HG03439 (cell line): ENCODE measurements at regions not wholly inside any gene's neighbourhood (a gene's known extent, or its start where the extent isn't known, plus 50 kb on each side); places are given as distances from the start of the nearest gene placed in this dataset.

Experiments used
- ATAC-seq: cut with Tn5 transposase; IDR thresholded peaks from one replicate; pipeline ENCODE4 v1.9.1; 2021; ENCODE audit warnings: mild to moderate bottlenecking, moderate library complexity; ENCODE audit not compliant: unreplicated experiment

DNA sequence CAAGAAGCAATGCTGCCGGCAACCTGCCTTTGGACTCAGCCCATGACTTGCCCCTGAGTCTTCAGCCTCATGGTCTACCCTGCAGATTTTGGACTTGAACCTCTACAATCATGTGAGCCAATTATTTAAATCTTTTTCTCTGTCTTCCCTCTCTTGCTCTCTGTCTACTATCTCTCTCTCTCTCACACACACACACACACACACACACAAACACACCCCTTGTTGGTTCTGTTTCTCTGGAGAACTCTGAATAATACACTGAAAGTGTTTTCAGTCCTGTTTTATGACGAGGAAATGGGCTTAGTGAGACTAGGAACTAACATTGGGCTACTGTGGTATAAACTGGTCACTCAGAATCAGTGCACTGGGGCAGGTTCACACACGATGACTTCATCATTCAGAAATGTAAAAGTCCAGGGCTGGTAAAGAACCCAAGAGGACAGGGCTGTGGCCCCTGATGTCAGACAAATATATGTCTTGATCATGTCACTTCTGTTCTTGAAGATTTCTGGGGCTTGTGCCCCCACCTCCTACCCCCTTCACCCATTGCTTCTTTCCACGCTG lies 266.1 kb upstream of the SIX2 start:
- no peak for ATAC-seq

DNA sequence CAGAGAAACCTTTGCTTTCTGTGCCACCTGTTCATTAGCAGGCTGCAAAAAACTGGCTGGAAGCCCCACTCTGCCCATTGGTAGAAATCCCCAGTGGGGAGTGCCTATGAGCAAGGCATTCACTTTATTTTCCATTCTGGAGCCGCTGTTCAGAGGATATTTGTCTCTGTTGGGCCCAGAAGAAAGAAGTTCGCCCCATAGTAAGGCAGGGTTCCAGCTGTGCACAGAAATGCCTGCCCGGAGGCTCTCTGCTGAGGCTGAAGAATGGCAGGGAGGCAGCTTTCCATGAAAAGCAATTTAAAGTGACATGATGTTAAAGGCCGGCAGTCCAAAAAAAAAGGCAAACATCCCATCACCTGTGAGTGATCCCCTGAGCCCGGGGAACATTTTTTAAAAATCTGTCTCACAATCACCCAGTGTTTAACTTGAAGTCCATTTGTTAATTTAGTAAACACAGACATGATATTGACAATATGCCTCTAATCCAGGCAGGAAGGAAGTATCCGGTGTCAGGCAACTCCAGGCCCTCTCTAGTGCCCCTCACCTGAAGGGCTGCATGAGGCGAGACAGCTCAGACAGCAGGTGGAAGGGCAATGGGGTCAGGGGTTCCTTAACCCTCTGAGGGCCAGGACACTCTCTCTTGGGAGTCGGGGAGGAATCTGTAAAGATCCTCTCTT lies 265.1 kb upstream of the SIX2 start:
- ATAC-seq: no peak

DNA sequence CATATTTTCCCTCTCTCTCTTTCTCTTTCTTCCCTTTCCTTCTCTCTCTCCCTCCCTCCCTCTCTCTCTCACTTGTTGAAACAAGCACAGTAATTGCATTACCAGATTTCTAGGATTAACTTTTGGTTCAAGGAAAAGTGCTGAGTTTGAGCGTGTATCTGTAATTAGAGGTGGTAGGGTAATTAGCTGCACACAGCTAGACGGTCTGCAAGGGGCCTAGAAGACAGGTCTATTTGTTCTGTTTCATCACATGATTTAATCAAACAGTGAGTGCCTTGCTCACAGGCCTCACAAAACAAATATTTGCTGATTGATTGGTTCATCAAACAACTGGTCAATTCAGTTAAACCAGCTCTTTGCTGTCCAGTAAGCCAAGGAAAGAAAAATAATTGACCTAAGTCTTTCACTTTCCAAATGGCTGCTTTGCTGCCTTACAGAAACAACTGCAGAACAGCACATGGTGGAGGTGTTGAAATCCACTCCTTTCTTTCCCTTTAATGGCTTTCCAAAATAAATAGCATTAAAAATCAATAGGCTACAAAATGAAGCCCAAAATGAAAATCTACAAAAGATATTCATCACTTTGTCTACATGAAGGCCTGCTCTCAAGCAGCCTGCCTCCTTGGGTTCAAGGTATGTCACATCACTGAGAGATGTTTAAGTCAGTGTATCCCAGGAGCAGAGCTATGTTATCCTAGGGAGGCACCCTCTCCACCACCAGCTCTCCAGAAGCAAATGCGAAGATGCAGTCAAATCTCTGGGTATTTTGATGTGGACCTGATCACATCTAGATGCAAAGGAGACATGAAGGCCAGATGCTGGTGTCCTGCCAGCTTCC lies 264.4 kb upstream of the SIX2 start:
- ATAC-seq: no peak

DNA sequence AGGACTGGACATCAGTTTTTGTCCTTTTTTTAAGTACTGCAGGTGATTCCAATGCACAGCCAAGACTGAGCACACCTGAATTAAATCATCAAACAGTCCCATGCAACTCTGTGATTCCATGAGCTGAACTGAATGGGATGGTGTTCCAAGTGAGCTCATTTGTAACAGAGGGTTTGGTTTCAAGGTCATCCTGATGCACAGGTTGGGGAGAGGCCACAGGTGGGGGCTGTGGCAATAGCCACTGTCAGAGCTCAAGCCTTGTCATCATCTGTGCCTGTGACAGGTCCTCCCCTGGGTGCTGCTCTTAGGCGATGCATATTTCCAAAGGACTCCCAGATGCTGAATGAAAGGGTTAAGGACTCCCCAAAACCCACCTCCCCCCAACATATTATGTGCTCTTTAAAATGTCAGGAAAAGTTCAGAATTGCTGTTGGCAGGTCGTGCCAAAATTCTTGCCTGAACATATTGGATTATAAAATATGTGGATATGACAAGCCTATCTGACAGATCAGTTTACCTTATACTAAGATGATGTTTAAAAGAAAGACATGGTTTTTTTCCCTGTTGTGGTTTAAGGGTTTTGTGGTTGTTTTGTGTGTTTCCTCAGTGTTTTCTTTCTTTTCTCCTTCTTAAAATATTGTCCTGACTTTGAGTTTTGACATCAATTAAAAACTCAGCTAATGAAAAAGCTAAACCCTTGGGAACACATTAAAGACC lies 263.5 kb upstream of the SIX2 start:
- no peak for ATAC-seq

DNA sequence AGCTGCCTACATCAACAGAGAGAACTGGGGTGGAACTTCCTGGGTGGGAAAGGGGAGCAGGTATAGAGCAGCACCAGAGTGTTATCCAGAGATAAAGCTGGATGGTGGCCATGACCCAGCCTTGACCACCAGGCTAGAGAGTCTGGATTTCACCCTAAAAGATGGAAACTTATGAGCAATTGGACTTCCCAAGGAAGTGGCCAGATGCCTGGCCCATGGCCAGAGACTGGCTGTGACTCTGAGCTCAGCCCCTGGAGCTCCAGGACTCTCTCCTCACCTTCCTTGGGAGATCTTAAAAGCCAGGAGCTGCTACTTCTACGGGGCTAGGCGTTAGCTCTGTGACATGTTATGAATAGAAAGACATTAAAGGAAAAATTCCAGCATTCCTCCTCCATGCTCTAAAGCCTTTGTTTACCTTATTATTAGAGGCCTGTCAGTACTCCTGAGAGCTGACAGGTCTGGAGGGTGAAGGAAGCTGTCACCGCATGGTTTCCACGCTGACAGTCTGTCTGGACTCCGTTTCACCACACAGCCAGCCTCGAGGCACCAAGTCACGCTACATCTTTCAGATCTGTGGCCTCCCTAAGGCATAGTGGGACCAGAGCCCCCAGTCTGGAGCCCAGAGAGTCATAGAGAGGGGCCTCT lies 260.0 kb upstream of the SIX2 start:
- no peak for ATAC-seq

DNA sequence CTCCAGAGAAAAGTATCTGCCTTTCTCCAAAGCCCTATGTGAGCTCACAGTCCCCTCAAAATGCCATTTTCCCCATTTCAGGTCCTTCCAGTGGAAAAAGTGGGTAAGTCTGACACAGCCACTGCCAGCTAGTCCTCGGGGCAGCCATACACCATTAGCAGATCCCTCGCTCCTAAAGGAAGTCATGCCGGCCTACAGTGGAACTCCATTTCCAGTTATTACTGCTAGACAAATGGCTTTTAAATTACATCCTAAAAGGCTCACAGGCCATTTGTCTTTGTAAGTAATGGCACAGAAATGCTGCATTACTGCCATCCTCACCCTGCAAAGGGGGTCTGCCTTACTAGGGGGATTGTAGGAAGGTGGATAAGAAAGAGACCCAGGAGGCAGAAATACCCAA lies 259.4 kb upstream of the SIX2 start:
- no peak for ATAC-seq

DNA sequence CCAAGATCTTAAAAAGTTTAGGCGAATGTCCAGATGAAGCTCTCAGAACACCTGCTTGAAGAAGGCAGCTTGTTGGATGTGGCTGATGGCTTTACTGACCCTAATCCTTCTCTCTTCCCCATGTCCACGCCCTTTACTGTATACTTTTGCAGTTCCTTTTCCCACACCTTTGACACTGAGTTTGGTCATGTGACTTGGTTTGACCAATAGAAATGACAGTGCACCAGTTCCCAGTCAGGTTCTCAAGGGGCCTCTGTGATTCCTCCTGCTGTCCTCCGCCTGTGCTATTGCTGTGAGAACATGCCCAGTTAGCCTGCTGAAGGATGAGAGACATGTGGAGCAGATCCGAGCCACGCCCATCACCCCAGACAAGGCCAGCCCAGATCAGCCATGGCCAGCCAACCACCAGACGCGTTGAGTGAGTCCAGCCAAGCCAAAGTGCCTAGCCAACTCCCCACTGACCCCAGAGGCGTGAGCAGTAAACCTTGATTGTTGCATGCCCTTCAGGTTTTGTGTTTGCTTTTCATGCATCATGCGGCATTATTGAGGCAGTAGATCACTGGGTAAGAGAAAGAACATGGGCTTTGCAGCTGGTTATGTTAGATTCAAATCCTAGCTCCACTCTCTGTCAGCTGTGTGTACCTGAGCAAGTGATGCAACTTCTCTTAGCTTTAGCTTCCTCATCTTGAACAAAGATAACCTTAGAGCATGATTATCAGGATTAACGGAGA lies 258.0 kb upstream of the SIX2 start:
- no peak for ATAC-seq

DNA sequence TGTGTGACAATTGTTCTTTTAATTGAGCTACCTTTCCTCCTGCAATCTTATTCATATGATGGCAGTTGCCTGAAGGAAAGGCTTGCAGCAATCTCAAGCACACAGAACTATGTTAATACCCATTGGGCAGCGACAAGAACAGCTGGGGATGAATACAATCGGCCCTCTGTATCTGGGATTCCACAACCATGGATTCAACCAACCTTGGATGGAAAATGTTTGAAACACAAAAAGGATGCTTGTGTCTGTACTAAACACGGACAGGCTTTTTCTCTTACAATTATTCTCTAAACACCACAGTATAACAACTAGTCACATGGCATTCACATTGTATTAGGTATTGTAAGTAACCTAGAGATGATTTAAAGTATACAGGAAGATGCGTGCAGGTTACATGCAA lies 256.1 kb upstream of the SIX2 start:
- no peak for ATAC-seq

DNA sequence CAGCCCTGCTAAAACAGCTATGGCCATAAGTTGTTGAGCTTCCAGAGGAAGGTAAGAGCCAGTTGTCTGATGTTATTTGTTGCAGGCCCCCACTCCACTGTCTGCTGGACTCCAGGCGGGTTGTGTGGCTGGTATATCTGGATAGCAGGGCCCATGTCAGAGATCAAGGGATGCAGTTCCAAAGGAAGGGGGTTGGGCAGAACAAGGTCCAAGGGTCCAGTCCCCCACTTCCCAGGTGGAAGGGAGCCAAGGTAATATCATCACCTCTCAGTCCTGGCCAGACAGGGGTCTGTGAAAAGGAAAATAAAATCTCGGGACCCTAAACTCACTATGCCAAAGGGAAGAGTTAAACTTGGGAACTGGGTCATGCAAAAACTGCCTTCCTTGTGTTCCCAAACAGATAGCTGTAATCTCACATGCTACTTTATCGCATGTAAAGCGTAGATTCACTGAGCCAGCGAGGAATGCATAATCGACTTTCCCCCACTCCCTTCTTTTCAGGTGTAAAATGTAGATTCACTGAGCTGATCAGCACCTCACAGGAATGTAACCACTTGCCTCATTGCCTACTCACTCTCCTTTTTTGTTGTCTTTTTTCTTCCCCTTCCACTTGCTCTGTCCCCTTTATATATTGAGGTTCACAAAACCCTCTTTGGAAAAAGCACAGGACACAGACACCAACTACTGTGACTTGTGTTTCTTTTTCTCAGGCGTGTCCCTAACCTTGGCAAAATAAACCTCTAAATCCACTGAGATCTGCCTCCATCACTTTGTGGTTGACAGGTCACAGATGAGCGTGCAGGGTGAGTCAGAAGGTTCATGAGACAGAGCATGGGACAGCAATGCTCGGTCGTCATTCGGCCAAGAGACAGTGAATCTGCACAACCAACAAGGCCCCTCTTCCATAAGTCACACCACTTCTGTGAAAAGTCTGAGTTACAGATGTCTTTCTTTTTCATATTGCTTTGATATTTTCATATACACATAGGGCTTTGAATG lies 255.3 kb upstream of the SIX2 start:
- no peak for ATAC-seq

DNA sequence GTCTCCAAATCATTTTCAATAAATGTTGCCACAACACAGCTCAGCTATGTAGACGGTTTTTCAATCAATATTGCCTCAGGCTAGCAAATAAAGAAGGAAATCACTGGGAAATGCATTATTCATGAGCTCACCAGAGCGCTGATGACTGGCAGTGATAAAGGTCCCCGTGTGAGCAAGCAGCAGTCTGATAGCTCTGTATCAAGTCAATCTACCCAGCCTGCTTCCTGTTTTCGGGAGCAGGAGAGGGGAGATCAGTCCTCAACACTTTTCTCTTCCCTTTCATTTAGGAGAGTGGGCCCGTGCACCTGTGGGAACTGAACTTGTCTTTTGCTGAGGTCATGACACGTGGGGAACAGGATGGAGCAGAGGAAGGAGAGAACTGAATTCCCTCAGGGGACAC lies 253.9 kb upstream of the SIX2 start:
- no peak for ATAC-seq

DNA sequence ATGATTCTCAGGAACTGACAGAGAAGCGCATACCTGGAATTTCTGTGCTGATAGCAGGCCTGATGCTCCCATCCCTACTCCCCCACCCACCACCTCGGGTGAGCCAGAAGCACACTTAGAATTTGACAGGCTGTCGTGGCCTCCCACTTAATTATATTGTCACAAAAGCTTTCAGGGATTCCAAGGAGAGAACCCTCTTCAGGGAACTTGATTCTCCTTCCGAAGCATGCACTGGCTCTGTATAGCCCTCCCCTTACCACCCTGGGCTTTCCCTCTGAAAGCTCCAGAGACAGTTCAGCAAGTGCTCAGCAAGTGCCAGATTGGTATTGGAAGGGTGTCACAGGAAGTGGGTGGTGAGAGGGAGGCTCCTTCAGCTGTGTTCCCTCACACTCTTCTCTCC lies 252.5 kb upstream of the SIX2 start:
- no peak for ATAC-seq

DNA sequence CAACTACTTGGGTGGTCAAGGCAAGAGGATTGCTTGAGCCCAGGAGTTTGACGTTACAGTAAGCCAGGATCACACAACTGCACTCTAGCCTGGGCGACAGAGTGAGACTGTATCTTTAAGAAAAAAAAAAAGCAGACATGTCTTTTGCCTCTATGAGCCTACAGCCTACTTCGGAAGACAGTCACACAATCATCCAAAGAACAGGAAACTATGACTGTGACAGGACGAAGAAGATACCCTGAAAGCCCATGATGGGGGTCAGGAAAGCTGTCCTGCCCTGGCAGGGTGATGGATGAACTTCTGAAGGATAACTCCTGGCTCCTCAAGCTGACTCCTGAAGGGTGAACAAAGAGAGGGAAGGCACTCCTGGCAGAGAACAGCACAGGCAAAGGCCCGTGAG lies 251.7 kb upstream of the SIX2 start:
- ATAC-seq: no peak

DNA sequence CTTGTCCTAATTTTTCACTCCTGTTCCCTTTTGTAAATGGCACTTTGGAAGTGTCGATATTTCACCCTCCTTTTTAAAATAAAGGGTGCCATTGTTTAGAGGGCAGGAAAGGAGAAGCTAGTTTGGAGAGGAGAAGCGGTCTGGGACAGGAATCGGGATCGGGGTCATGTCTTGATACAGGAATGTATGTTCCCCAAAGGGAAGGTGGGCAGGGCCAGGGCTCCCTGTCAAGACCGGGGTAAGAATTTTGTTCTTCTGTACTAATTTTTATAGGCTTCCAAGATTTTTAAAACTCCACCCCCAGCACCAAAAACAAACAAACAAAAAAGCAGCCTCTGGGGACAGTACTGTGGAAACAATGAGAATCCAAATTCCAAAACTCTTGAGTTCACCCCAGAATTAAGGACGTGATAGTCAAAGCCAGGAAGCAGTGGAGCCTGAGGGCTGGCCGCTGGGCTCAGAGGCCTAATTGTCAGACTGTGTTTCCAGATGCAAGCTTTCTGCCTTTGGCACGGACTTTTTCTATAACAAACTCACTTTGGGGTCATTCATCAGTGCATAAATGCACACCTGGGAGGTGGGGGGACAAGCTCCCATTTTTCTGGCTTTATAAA lies 250.4 kb upstream of the SIX2 start:
- ATAC-seq: no peak

DNA sequence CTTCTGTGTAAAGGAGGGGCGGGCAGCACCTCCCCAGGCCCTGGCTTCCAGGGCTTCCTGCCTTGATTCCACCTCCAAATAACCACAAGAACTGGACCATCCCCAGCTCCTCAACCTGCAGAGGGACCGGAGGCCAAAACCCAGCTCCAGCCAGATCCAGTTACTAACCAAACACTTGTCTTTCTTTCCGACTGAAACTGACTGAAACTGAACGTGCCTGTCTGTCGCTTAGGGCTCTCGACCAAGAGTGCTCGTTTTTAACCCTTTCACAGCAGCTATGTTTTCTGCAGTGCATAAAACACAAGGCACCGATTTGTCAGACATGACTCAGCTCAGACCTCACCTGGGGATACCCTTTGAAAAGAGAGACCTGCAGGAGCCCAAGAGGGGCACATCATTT lies 249.9 kb upstream of the SIX2 start:
- no peak for ATAC-seq

DNA sequence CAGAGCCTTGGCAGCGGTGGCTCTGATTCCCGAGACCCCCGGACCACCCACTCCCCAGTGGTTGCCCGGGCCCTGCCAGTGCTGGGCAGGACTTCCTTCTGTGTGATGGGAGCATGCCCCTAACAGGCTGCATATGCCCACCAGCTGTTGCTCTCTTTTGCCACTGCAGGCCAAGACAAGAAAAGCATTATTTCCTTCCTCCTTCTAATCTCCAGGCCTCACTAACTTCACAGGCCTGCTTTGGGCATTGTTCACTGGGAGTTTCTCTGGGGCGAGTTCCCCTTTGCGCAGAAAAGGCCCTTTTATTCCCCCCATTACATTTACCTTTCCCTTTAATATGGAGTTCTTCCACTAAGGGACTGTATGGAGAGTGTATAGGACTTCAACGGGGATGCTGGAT lies 249.1 kb upstream of the SIX2 start:
- ATAC-seq: no peak

DNA sequence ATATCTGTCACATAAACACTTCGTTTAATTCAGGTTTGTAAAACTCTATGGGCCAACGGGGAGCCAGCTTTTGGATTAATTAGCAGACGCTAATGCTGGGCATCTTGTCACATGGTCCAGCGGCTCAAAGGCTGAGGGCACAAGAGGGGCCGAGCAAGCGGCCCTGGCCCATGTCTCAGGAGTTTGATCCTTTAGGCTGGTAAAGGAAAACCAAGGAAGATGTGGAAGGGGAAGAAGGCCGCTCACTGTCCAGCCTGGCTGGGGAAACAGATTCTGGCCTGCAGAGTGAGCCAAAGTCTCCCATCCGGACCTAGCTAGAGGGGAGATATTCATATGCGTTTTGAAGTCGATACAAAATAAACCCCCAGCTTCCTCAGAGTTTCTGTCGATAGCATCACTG lies 248.6 kb upstream of the SIX2 start:
- no peak for ATAC-seq

DNA sequence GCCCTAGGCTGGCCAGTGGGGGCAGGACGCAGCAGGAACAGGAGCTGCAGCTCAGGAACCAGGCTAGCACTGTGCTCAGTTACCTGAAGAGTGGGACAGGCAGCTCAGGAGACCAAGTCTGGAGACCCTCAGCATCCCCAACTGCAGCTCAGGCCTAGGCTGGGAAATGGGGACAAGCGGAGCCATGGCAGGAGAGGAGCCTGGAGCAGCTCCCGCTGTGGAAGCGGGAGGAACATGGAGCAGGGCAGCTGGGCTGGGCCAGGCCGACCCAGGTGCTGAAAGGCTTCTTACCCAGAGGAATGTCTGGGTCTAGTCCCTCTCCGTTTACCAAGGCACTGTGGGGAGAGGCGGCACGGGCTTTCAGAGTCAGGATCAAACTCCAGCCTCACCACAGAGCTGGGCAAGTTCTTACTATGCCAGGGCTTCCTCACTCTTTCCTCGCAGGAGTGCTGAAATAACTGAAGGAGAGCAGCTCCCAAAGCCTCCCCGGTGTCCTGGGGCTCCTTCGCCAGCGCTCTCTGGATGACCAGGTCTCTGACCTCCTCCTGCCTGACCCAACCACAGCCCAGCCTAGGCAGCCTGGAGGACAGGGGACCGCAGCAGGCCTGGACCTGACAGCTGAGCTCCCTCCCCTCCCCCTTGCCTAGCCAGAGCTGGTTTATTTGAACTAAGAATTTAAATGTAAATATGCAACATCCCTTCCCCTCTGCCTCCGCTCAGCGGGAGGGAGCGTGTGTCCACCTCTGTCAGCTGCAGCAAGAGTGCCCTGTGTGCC lies 247.8 kb upstream of the SIX2 start:
- no peak for ATAC-seq
